Loucy (cell line): ENCODE measurements at regions not wholly inside any gene's neighbourhood (a gene's known extent, or its start where the extent isn't known, plus 50 kb on each side); places are given as distances from the start of the nearest gene placed in this dataset.
"Not testable (repeated sequence)": the region's sequence is repeated elsewhere in the genome, so short reads cannot be mapped to it uniquely, and the experiment has no call there.

Source experiments
- H2AFZ ChIP-seq: fragments of 200-600 bp; sonication (generic); 2 replicates; pipeline ENCODE4 v1.6.0; 2016; ENCODE audit warnings: antibody characterized with exemption, mild to moderate bottlenecking, low read length, moderate library complexity
- H3F3A ChIP-seq: fragments of 200-600 bp; 2 replicates; pipeline ENCODE4 v1.6.0; 2016; ENCODE audit warnings: antibody characterized with exemption, low read depth, mild to moderate bottlenecking
- H3K27me3 ChIP-seq: fragments of 200-600 bp; sonication (generic); 2 replicates; pipeline ENCODE4 v1.6.1; 2014; ENCODE audit warnings: low read length, mild to moderate bottlenecking; ENCODE audit not compliant: insufficient read depth, poor library complexity, severe bottlenecking
- H3K36me3 ChIP-seq: fragments of 200-600 bp; sonication (generic); 2 replicates; pipeline ENCODE4 v1.6.1; 2016; ENCODE audit warnings: low read length; ENCODE audit not compliant: insufficient read depth
- H3K4me1 ChIP-seq: fragments of 200-600 bp; sonication (generic); 2 replicates; pipeline ENCODE4 v1.5.1; 2014; ENCODE audit warnings: low read length, mild to moderate bottlenecking; ENCODE audit not compliant: insufficient read depth, poor library complexity, severe bottlenecking
- H3K4me2 ChIP-seq: fragments of 200-600 bp; sonication (generic); 2 replicates; pipeline ENCODE4 v1.6.0; 2014; ENCODE audit warnings: antibody characterized with exemption, low read length, low read depth, mild to moderate bottlenecking; ENCODE audit not compliant: poor library complexity, severe bottlenecking
- H3K4me3 ChIP-seq: fragments of 200-600 bp; sonication (generic); 2 replicates; pipeline ENCODE4 v1.5.1; 2014; ENCODE audit warnings: low read length, mild to moderate bottlenecking, mixed read lengths; ENCODE audit not compliant: poor library complexity, severe bottlenecking
- H3K79me2 ChIP-seq: fragments of 200-600 bp; sonication (generic); 2 replicates; pipeline ENCODE4 v1.6.1; 2014; ENCODE audit warnings: low read length; ENCODE audit not compliant: insufficient read depth
- H3K9ac ChIP-seq: fragments of 200-600 bp; sonication (generic); 2 replicates; pipeline ENCODE4 v1.6.0; 2014; ENCODE audit warnings: mild to moderate bottlenecking, low read depth, low read length, moderate library complexity; ENCODE audit not compliant: poor library complexity, severe bottlenecking
- H3K9me2 ChIP-seq: fragments of 200-600 bp; sonication (generic); replicated peaks from 2 replicates; pipeline ENCODE4 v1.6.1; 2016; ENCODE audit warnings: low read depth, low read length, mixed read lengths
- H3K9me3 ChIP-seq: fragments of 200-600 bp; sonication (generic); 2 replicates; pipeline ENCODE4 v1.6.1; 2014; ENCODE audit warnings: mild to moderate bottlenecking, antibody characterized with exemption, low read length, low read depth; ENCODE audit not compliant: insufficient read depth
- H4K20me1 ChIP-seq: fragments of 200-600 bp; sonication (generic); 2 replicates; pipeline ENCODE4 v1.6.0; 2014; ENCODE audit warnings: antibody characterized with exemption, low read length, mild to moderate bottlenecking; ENCODE audit not compliant: insufficient read depth, poor library complexity, severe bottlenecking
- EZH2phosphoT487 ChIP-seq: fragments of 200-600 bp; IDR thresholded peaks from 2 replicates; pipeline ENCODE4 v1.6.1; 2018; ENCODE audit warnings: antibody characterized with exemption, mild to moderate bottlenecking, moderate library complexity, borderline replicate concordance
- TF ChIP-seq, protein P1 (sequence below): fragments of 200-600 bp; sonication (generic); conservative IDR thresholded peaks from 2 replicates; pipeline ENCODE4 v1.5.1; 2014; ENCODE audit warnings: mild to moderate bottlenecking, antibody characterized with exemption, low read length

DNA sequence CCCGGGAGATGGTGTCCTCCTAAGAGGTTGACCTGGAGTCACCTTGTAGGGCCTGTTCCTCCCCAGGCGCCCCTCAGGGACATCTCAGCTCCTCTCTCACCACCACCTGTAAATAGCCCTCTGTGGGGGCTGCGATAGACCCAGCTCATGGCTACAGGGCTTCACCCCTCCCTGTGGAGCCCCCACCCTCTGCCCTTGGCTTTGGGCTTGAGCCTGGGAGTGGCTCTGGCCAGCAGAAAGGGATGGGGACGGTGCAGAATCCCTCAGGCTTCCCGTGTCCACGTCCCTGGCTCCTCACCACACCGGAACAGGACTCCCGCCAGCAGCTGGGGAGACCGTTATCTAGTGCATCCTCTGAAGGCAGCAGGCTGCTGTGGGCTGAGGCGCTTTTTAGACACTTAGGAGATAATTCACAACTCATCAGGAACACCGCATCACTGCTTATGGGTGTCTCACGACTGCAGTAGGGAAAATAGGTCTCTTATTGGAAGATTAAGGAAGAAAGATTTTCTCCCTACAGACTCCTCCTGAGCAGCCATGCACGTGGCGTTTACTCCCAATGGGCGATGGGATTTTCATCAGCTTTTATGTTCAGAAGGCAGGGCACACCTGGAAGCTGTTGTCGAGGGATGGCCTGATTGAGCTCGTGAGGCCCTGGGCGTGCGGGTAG lies 253.1 kb downstream of the ADGRD1 start:
- H3K9me3 ChIP-seq, H3F3A ChIP-seq, H3K4me2 ChIP-seq, H3K4me3 ChIP-seq, H2AFZ ChIP-seq, H3K27me3 ChIP-seq, H3K9ac ChIP-seq, H3K9me2 ChIP-seq: not testable (repeated sequence)
- H3K36me3 ChIP-seq: peaks cover 42% of the 10 kb centered on the region; the same call in 1 of the 2 replicates
- peaks cover 37% of the 10 kb centered on the region for H3K4me1 ChIP-seq
- H4K20me1 ChIP-seq: peaks cover 58% of the 10 kb centered on the region
- H3K79me2 ChIP-seq: peaks cover 81% of the 10 kb centered on the region

- H3K9me2 ChIP-seq, H3K9ac ChIP-seq, H3F3A ChIP-seq, H3K9me3 ChIP-seq, H3K4me3 ChIP-seq, H2AFZ ChIP-seq, H3K4me2 ChIP-seq, H3K27me3 ChIP-seq: not testable (repeated sequence)
- peaks cover 58% of the 10 kb centered on the region for H4K20me1 ChIP-seq
- H3K79me2 ChIP-seq: peaks cover 83% of the 10 kb centered on the region
- peaks cover 47% of the 10 kb centered on the region; the same call in 1 of the 2 replicates for H3K36me3 ChIP-seq
- H3K4me1 ChIP-seq: peaks cover 37% of the 10 kb centered on the region
Measured at GRCh38 chr12:131207300-131207660, 253.6 kb downstream of the ADGRD1 start.

- H4K20me1 ChIP-seq: peaks cover 56% of the 10 kb centered on the region
- H3K9me2 ChIP-seq, H3K27me3 ChIP-seq: not testable (repeated sequence)
Measured at GRCh38 chr12:131207841-131208240, 254.1 kb downstream of the ADGRD1 start.

GRCh38 chr12:131208425-131208824 lies 254.7 kb downstream of the ADGRD1 start:
- no peak overlapping the region for H3K4me2 ChIP-seq
- H3K27me3 ChIP-seq: no peaks in the 10 kb centered on the region
- no peak overlapping the region for H3K9ac ChIP-seq
- H3K4me1 ChIP-seq: peaks cover 31% of the 10 kb centered on the region
- H3K9me2 ChIP-seq: no peaks in the 10 kb centered on the region
- peaks cover 50% of the 10 kb centered on the region for H4K20me1 ChIP-seq
- TF ChIP-seq, protein P1, sequence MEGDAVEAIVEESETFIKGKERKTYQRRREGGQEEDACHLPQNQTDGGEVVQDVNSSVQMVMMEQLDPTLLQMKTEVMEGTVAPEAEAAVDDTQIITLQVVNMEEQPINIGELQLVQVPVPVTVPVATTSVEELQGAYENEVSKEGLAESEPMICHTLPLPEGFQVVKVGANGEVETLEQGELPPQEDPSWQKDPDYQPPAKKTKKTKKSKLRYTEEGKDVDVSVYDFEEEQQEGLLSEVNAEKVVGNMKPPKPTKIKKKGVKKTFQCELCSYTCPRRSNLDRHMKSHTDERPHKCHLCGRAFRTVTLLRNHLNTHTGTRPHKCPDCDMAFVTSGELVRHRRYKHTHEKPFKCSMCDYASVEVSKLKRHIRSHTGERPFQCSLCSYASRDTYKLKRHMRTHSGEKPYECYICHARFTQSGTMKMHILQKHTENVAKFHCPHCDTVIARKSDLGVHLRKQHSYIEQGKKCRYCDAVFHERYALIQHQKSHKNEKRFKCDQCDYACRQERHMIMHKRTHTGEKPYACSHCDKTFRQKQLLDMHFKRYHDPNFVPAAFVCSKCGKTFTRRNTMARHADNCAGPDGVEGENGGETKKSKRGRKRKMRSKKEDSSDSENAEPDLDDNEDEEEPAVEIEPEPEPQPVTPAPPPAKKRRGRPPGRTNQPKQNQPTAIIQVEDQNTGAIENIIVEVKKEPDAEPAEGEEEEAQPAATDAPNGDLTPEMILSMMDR: no peak
- no peak for TF ChIP-seq EZH2phosphoT487
- 0 out of 2 replicates have a peak, but pooled peaks cover 4% of the 10 kb centered on the region for H3K9me3 ChIP-seq
- H3K4me3 ChIP-seq: no peak overlapping the region
- no peak overlapping the region for H2AFZ ChIP-seq
- H3K79me2 ChIP-seq: peaks cover 77% of the 10 kb centered on the region
- H3K36me3 ChIP-seq: peaks cover 59% of the 10 kb centered on the region; the same call in 1 of the 2 replicates
- H3F3A ChIP-seq: no peaks in the 10 kb centered on the region

More at GRCh38 chr12:131207841-131208240, 254.1 kb downstream of the ADGRD1 start:
- not testable (repeated sequence) for H3K4me3 ChIP-seq, H3K9ac ChIP-seq, H2AFZ ChIP-seq, H3F3A ChIP-seq, H3K4me2 ChIP-seq, H3K9me3 ChIP-seq
- peaks cover 77% of the 10 kb centered on the region for H3K79me2 ChIP-seq
- peaks cover 37% of the 10 kb centered on the region for H3K4me1 ChIP-seq
- H3K36me3 ChIP-seq: peaks cover 53% of the 10 kb centered on the region; the same call in 1 of the 2 replicates
